SHP77 (cell line): ENCODE measurements at regions not wholly inside any gene's neighbourhood (a gene's known extent, or its start where the extent isn't known, plus 50 kb on each side); places are given as distances from the start of the nearest gene placed in this dataset.

ENCODE experiments used
- DNase-seq, 2 experiments: peaks; one replicate each; lab custom pipeline; 2025; lab: John Stamatoyannopoulos, UW

DNA sequence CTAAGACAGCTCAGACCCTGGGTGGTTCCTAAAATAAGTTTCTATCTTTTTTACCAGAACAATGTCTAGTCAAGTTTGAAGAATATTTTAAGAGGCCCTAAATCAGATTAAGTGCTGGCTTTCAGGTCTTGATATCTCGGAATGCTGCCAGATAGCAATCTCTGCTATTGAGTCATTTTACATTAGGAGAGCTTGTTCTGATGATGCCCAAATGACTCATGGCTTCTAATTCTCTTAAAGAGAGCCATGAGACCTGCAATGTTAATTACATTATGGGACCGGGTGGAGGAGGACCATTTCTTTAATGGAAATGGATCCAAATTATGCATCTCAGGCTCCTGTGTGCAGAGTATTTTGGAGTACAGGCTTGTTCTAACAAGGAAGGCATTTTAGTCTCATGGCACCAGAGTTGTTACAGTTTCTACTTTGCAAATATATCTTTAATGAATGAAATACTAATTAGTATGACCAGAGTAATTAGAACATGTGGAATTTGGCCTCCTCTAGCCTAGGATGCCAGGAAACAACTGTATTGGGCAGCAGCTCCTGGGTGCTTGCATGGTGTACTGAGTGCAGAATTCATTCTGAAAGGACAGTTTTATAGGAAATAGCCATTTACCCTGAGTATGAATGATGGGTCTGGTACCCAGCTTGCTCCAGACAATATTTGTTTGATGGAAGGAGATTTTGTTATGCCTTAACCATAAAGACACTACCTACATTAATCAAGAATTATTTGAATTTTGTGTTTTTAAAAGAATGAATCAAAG is 94.0 kb upstream of the SULT1C3 start:
- no peak for DNase-seq

DNA sequence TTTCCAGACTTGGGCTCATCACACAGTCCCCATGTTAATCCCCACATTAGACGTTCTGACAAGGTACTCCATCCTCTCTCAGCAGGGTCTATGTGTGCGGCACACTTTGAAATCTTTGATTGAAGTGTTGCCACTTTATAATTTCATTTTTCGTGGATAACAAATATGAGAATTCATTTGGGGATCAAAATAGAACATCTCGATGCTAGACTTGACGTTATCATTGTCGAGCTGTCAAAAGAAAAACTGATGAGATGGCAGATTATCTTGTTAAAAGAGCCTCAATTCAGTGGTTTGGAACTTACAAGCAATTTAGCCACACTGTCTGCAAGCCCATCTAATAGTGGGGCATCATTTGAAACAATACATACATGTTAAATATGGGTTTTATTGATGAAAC is 91.2 kb upstream of the SULT1C3 start:
- no peak for DNase-seq

DNA sequence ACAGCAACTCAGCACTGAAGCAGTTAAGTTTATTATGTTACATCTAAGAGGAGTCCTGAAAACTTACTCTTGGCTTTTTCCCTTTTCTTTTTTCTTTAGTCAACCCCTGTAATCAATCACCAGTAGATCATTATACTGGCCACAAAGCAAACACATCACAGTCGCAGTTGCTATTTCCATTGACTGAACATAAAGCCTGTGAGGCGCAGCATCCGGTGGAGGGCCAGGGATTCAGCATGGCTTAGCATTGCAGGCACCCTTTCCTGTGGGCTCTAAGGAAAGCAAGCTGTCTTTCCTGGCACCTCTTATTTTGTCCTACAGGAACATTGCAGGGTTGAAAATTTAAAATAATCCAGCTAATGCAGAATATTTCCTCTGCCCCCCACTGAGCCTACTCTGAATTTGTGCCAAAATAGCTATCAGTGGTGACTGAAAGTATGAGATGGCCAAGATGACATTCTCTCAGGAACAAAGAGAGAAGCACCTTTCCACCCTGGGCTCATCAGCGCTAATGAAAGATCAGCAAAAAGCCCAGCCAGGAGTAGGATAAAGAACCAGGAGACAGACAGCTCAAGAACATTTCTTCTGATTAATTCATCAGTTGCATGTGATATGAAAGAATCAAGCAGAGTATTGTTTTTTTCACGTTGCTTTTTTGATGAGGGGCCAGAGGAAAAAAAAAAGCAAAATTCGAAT is 85.3 kb upstream of the SULT1C3 start:
- DNase-seq = peak; percentile 17 to 72

DNA sequence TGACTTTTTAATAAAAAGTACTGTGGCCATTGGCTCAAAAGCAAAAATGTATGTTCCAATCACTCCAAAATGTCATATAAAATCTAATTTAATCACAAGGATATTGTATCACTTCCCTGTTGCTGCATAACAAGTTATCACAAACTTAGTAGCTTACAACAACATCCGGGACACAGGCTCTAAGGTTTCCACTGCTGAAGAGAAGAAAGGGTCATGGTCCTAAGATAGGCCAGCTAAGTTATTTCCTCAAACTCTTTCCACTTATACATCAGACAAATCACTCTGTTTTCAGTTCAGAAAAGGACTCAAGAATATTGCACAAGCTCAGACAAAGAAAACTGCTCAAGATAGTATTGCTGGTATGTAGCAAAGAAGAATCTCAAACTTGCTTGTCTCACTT is 78.5 kb upstream of the SULT1C3 start:
- no peak for DNase-seq

DNA sequence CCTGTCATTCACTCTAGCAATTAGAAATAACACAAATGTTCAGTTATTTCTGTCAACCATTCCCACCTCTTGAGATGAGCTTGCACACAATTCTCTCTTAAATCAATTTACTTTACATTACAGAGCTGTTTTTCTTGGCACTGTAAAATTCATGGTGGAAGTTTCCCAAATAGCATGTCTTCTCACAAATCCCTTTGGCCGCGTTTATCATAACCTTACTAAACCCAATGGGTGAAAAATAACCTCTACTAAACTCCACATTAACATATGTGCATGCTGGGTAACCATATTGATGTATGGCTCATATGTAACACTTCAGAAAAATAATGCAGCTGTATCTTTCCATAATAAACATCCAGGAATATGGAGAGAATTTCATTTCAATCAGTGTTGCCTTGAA is 75.5 kb upstream of the SULT1C3 start:
- DNase-seq = no peak

DNA sequence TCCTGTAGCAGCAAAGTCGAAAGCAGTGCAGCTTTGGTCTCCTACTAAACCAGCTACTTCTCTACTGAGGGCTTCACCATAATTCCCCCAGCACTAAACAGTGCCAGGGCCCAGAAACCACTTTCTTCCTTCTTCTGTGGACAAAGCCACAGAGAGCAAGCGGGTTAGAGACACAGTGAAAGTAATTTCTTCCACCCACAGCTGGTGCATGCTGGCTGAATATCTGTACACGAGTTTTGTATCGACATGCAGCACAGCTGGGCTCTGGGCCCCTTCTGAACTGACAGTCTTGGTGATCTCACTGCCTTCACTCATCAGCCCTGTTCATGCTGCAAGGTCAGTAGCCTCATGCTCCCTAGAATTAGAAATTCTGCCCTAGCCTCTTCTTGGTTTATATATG is 74.0 kb upstream of the SULT1C3 start:
- DNase-seq = no peak

DNA sequence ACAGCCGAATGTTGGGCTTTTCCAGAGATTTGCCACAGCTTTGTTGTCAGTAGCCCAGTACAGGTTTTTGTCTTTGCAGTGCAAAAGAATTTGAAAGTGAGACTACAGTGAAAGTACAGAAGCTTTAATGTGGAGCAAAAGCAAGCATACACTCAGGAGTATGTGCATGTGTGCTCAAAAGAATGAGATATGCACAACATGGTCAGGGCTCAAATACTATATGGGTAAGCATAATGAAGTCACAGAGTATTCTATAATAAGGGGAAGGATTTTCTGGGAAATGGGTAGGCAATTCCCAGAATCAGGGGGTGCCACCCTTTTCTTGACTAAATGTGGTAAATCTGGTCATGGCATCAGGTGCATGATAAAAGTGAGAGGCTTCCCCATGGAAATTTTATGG is 72.1 kb upstream of the SULT1C3 start:
- no peak for DNase-seq

DNA sequence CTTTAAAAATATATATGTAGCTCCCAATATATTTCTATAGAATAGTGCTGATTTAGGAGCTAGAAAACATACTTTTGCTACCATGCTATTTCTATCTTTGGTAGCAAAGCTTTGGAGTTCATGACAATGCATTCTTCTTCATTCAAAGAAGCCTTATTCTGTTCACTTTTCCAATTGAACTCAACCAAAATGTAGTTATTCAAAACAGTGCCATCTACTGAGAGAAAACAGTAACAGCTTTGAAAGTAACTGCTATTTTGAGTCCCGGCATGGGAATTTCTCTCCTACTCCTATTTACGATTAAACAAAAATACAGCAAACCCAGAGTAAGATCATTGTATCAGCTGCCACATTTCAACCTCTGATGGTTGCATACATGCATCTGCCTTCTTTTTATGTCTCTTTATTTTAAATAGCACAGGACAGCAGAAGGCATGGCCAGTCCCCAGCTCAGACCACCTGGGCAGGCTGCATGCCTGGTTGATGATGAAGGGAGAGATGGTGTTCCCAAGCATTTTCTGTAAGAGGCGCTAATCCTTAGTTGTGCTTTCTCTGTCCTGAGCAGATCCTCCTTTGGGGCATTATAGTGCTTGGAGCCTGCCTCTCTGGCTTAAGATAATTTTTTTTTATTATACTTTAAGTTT is 69.7 kb upstream of the SULT1C3 start:
- peak; percentile 14 to 20 for DNase-seq

- DNase-seq = no peak
Measured at GRCh38 chr2:108171657-108172056, 68.1 kb upstream of the SULT1C3 start.

DNA sequence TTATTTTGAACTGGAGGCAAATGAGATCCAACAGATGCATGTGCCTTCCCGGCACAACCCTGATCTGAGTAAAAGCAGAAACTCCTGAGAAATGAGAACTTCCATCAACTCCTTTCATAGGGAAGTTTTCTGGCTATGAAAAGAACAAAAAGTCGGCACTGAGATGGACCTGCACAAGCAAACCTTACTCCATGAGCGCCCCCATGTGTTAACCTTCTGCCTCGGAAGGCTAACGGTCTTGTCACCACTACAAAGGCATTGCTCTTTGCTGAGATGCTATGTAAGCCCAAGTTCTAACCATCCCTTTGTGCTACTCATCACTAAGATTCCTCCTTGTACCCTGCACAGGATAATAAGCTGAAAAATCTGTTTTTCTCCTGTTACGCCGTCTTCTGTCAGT is 57.3 kb upstream of the SULT1C3 start:
- DNase-seq = peak; percentile 73 to 75

GRCh38 chr2:108184419-108184818 is 55.3 kb upstream of the SULT1C3 start:
- peak; percentile 23 to 33 for DNase-seq

DNA sequence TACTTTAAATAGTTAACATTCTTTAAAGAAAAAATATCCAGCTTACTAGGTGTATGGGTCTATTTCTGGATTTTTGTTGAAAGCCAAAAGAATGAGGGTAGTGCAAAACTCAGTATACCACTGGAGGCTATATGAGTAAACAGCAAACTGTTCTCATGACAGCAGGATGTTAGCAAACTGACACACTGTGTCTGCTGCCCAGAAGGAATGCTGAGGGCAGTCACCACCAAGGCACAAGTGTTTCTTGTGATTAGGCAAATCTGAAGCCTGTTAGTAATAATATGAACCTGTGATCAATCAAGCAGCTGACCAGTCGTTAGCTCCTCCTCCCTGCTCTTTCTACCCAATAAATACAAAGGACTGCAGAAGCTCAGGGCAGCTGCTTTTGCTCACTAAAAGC is 50.5 kb upstream of the SULT1C3 start:
- peak; percentile 7 to 23 for DNase-seq
